Spleen (tissue), 11 donors: ENCODE measurements at regions not wholly inside any gene's neighbourhood (a gene's known extent, or its start where the extent isn't known, plus 50 kb on each side); places are given as distances from the start of the nearest gene placed in this dataset.

Experiments
- DNase-seq: peaks from one replicate; pipeline ENCODE4 v3.0.0-alpha.2; 2020
- H3K27ac ChIP-seq, 8 donors: fragments of 200-600 bp; sonication (generic) in 7 of 8; 1 replicate in 4 of 8; 2 replicates in 4 of 8; pipeline versions ENCODE4 v1.5.0 to v1.8.0; 2016 to 2021; ENCODE audit warnings: inconsistent platforms in 4 of 8, mild to moderate bottlenecking in 4 of 8, moderate library complexity in 1 of 8
- H3K27me3 ChIP-seq, 7 donors: fragments of 200-600 bp; sonication (generic) in 6 of 7; replicated peaks in 1 of 7; 1 replicate in 4 of 7; 2 replicates in 3 of 7; pipeline versions ENCODE4 v1.5.0 to v1.8.0; 2016 to 2021; ENCODE audit warnings: inconsistent platforms in 3 of 7, mild to moderate bottlenecking in 1 of 7
- H3K36me3 ChIP-seq, 6 donors: fragments of 200-600 bp; sonication (generic) in 5 of 6; 1 replicate in 4 of 6; 2 replicates in 2 of 6; pipeline versions ENCODE4 v1.5.0 to v1.8.0; 2016 to 2021; ENCODE audit warnings: inconsistent platforms in 2 of 6
- H3K4me1 ChIP-seq, 6 donors: fragments of 200-600 bp; sonication (generic) in 5 of 6; 1 replicate in 3 of 6; 2 replicates in 3 of 6; pipeline versions ENCODE4 v1.5.0 to v1.8.0; 2016 to 2021; ENCODE audit warnings: inconsistent platforms in 3 of 6
- H3K4me3 ChIP-seq, 8 donors: fragments of 200-600 bp; sonication (generic) in 7 of 8; 1 replicate in 4 of 8; 2 replicates in 4 of 8; pipeline versions ENCODE4 v1.5.0 to v1.8.0; 2016 to 2021; ENCODE audit warnings: inconsistent platforms in 4 of 8, mild to moderate bottlenecking in 4 of 8, moderate library complexity in 2 of 8
- H3K9me3 ChIP-seq, 8 donors: fragments of 200-600 bp; sonication (generic) in 7 of 8; 1 replicate in 4 of 8; 2 replicates in 4 of 8; pipeline versions ENCODE4 v1.5.0 to v1.8.0; 2016 to 2021; ENCODE audit warnings: inconsistent platforms in 4 of 8
- CTCF ChIP-seq, 11 experiments: fragments of 200-600 bp in 7 of 11; fragments of 450-650 bp in 4 of 11; sonication (generic) in 4 of 11; IDR thresholded peaks in 8 of 11; conservative IDR thresholded peaks in 3 of 11; 1 replicate in 7 of 11; 2 replicates in 4 of 11; pipeline versions ENCODE4 v1.4.0 to v1.8.0; 2016 to 2021; ENCODE audit warnings: antibody characterized with exemption in 11 of 11, inconsistent platforms in 4 of 11, mild to moderate bottlenecking in 1 of 11
- POLR2A ChIP-seq, 3 donors: fragments of 450-650 bp; IDR thresholded peaks; one replicate each; pipeline ENCODE4 v1.5.1; 2017; ENCODE audit warnings: antibody characterized with exemption in 3 of 3, mild to moderate bottlenecking in 1 of 3
- POLR2AphosphoS5 ChIP-seq, 3 donors: sonication (generic); formaldehyde crosslinking; IDR thresholded peaks; one replicate each; pipeline ENCODE4 v1.5.1; 2017; ENCODE audit warnings: antibody characterized with exemption in 3 of 3
- WGBS, 5 donors: extraction: QIAGEN DNeasy Blood & Tissue Kit in 3 of 5; methylation state at CpG; one replicate each; pipeline versions ENCODE4 v1.1.5 to v1.1.7; 2013 to 2018; 5-methylcytosine and 5-hydroxymethylcytosine counted together
- intact Hi-C: fragments of 100-400 bp; cut with DNase I; formaldehyde crosslinking; loops from one replicate; pipeline ENCODE4 v1.15.0; 2023; ENCODE audit warnings: low total_unique reads
- donor health status: healthy with polysubstance abuse.
- donor health status: DM: no; HTN: no; CAD: no; lungs with moderate emphysema.
- donor health status: DM: no; HTN: no; CAD: no.
- donor health status: Bipolar disorder and iron deficiency.
- donor health status: healthy.
- donor health status: DM: no; HTN: no; CAD: no.
- donor health status: DM: yes; HTN: yes; CAD: no.

DNA sequence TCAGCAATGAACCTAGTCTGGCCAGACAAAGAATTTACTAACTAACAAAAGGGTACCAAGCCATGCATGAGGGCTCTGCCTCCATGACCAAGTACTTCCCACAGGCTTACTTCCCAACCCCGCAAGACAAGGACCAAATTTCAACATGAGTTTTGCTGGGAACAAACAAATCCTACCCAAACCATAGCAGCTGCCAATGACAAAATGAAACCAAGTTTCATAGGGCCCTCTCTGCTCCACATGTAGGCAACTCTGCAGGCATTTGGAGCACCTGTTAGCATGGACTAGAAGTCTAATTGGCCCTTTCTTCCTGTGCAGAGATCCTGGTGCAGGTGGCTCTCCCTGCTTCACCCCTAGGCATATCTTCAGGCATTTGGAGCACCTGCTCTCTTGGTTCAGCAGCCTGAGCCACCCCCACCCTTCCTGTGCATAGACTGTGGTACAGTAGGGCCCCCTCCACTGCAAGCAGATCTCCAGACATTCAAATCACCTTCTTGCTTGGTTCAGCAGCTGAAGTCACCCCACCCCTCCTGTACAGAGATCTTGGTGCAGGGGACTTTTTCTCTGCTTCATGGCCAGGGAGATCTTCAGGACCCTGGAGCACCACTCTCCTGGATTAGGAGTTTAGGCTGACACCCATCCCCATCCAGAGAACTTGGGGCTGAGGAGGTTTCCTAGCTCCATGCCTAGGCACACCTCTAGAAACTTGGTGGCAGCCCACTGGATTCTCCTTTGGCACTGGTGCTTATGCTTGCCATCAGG is 308.7 kb downstream of the RPAP3 start:
- H3K36me3 ChIP-seq = no peaks in the 10 kb centered on the region
- 67 to 100% (median 90%) methylated on average over 1 of the region's 1 CpG for WGBS, 5 donors
- peak overlapping the region in 6 of 8 donors; percentile 4 to 63 (median 50) for H3K27ac ChIP-seq
- no peaks in the 10 kb centered on the region for H3K27me3 ChIP-seq
- intact Hi-C loops = no loop called here
- TF ChIP-seq POLR2AphosphoS5 (IDR thresholded peaks at IDR 0.05) (no peak), CTCF (IDR thresholded peaks at IDR 0.05 in 8 of 11, conservative IDR thresholded peaks at IDR 0.05 in 3 of 11) (no peak), POLR2A (IDR thresholded peaks at IDR 0.05) (no peak)
- peaks cover 0 to 29% (median 13%) of the 10 kb centered on the region in 8 donors for H3K9me3 ChIP-seq
- H3K4me3 ChIP-seq = peak overlapping the region in 1 of 8 donors; percentile 17
- no peak for DNase-seq
- peaks cover 11 to 38% (median 32%) of the 10 kb centered on the region in 6 donors for H3K4me1 ChIP-seq

GRCh38 chr12:47394070-47394469 is 311.8 kb downstream of the RPAP3 start:
- no peak for DNase-seq
- TF ChIP-seq POLR2AphosphoS5 (IDR thresholded peaks at IDR 0.05) (no peak), CTCF (IDR thresholded peaks at IDR 0.05 in 8 of 11, conservative IDR thresholded peaks at IDR 0.05 in 3 of 11) (no peak), POLR2A (IDR thresholded peaks at IDR 0.05) (no peak)
- Histone ChIP-seq H3K9me3 (peaks cover 0 to 18% (median 13%) of the 10 kb centered on the region in 8 donors), H3K36me3 (no peaks in the 10 kb centered on the region), H3K4me3 (no peak overlapping the region), H3K27me3 (no peaks in the 10 kb centered on the region), H3K27ac (peak overlapping the region in 3 of 8 donors; percentile 42 to 67 (median 47)), H3K4me1 (peaks cover 11 to 50% (median 38%) of the 10 kb centered on the region in 6 donors)
- intact Hi-C loops = no loop called here
- 62 to 80% (median 75%) methylated on average over 4 of the region's 4 CpGs for WGBS, 5 donors

- H3K36me3 ChIP-seq = no peaks in the 10 kb centered on the region
- no peak for TF ChIP-seq POLR2A (IDR thresholded peaks at IDR 0.05)
- no peak for TF ChIP-seq CTCF (IDR thresholded peaks at IDR 0.05 in 8 of 11, conservative IDR thresholded peaks at IDR 0.05 in 3 of 11)
- TF ChIP-seq POLR2AphosphoS5 (IDR thresholded peaks at IDR 0.05) = no peak
- intact Hi-C loops = no loop called here
- peak overlapping the region in 1 of 8 donors; percentile 7 for H3K4me3 ChIP-seq
- whole genome bisulfite sequencing, 5 donors = 45 to 51% (median 47%) methylated on average over 4 of the region's 4 CpGs
- peak overlapping the region in 6 of 8 donors; percentile 24 to 67 (median 39) for H3K27ac ChIP-seq
- H3K9me3 ChIP-seq = peaks cover 0 to 18% (median 13%) of the 10 kb centered on the region in 8 donors
- no peak for DNase-seq
- no peaks in the 10 kb centered on the region for H3K27me3 ChIP-seq
- peaks cover 11 to 50% (median 38%) of the 10 kb centered on the region in 6 donors for H3K4me1 ChIP-seq
These were observed 312.4 kb downstream of the RPAP3 start for GRCh38 chr12:47393403-47393790.

DNA sequence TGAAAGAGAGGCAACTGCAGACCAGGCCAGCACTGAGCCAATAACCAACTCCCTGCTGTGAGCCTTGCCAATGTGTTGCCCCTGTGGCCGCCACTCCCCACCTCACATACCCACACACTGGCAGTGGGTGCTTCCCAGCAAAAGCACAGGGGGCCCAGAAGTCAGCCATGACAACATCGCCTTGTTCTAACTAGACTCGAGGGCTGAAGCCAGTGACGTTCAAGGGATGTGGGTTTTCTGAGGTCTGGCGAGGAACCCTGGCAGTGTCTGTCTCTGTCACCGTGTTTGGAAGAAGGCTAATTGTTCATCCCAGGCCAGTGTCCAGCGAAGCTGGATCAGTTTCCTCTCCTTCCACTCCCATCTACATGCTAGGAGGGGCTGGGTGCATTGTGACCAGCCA is 311.8 kb upstream of the AMIGO2 start:
- WGBS, 5 donors = 74 to 77% (median 76%) methylated on average over 6 to 7 of the region's 7 CpGs
- Histone ChIP-seq H3K9me3 (peaks cover 0 to 7% (median 4%) of the 10 kb centered on the region in 8 donors), H3K27ac (peak overlapping the region in 4 of 8 donors; percentile 1 to 67 (median 56)), H3K4me3 (no peak overlapping the region), H3K27me3 (no peaks in the 10 kb centered on the region), H3K36me3 (no peaks in the 10 kb centered on the region), H3K4me1 (peaks cover 11 to 37% (median 27%) of the 10 kb centered on the region in 6 donors)
- intact Hi-C loops = no loop called here
- TF ChIP-seq POLR2AphosphoS5 (IDR thresholded peaks at IDR 0.05) (no peak), CTCF (IDR thresholded peaks at IDR 0.05 in 8 of 11, conservative IDR thresholded peaks at IDR 0.05 in 3 of 11) (no peak), POLR2A (IDR thresholded peaks at IDR 0.05) (no peak)
- DNase-seq = peak; percentile 81
